ENCODE measurements at regions not wholly inside any gene's neighbourhood (a gene's known extent, or its start where the extent isn't known, plus 50 kb on each side); places are given as distances from the start of the nearest gene placed in this dataset.

- WGBS, 5 donors = 79 to 88% (median 84%) methylated on average over 1 of the region's 1 CpG
- TF ChIP-seq POLR2AphosphoS5 (IDR thresholded peaks at IDR 0.05) = no peak
- TF ChIP-seq POLR2A (IDR thresholded peaks at IDR 0.05) = no peak
- TF ChIP-seq CTCF (IDR thresholded peaks at IDR 0.05 in 8 of 11, conservative IDR thresholded peaks at IDR 0.05 in 3 of 11) = no peak
These were observed 298.3 kb upstream of the GPR149 start for GRCh38 chr3:154728285-154728684.

GRCh38 chr3:154720921-154721320, 290.9 kb upstream of the GPR149 start:
- Histone ChIP-seq H3K27me3 (replicated peaks in 1 of 7) (no peaks in the 10 kb centered on the region), H3K36me3 (no peaks in the 10 kb centered on the region), H3K27ac (no peak overlapping the region), H3K4me1 (peaks cover 0 to 6% (median 0%) of the 10 kb centered on the region in 6 donors), H3K9me3 (no peaks in the 10 kb centered on the region), H3K4me3 (no peak overlapping the region)
- 65 to 85% (median 74%) methylated on average over 1 of the region's 1 CpG for WGBS, 5 donors
- no peak for DNase-seq
- no peak for TF ChIP-seq POLR2AphosphoS5 (IDR thresholded peaks at IDR 0.05)
- TF ChIP-seq POLR2A (IDR thresholded peaks at IDR 0.05) = no peak
- no peak for TF ChIP-seq CTCF (IDR thresholded peaks at IDR 0.05 in 8 of 11, conservative IDR thresholded peaks at IDR 0.05 in 3 of 11)
- intact Hi-C loops (cut with DNase I; ENCODE audit: low total_unique reads) = no loop called here

More at GRCh38 chr3:154728285-154728684, 298.3 kb upstream of the GPR149 start:
- H3K36me3 ChIP-seq = no peaks in the 10 kb centered on the region
- H3K4me3 ChIP-seq = no peak overlapping the region
- no peak overlapping the region for H3K27ac ChIP-seq
- no peaks in the 10 kb centered on the region for H3K9me3 ChIP-seq
- intact Hi-C loops (cut with DNase I; ENCODE audit: low total_unique reads) = no loop called here
- no peaks in the 10 kb centered on the region for H3K4me1 ChIP-seq
- DNase-seq = no peak
- no peaks in the 10 kb centered on the region for H3K27me3 ChIP-seq (replicated peaks in 1 of 7)

GRCh38 chr3:154718053-154718452, 288.1 kb upstream of the GPR149 start:
- no peak for DNase-seq
- H3K36me3 ChIP-seq = no peaks in the 10 kb centered on the region
- H3K9me3 ChIP-seq = no peaks in the 10 kb centered on the region
- no peaks in the 10 kb centered on the region for H3K27me3 ChIP-seq (replicated peaks in 1 of 7)
- peaks cover 0 to 6% (median 0%) of the 10 kb centered on the region in 6 donors for H3K4me1 ChIP-seq
- WGBS, 5 donors = 19 to 61% (median 36%) methylated on average over 1 of the region's 1 CpG
- intact Hi-C loops (cut with DNase I; ENCODE audit: low total_unique reads) = no loop called here
- no peak for TF ChIP-seq POLR2A (IDR thresholded peaks at IDR 0.05)
- no peak for TF ChIP-seq POLR2AphosphoS5 (IDR thresholded peaks at IDR 0.05)
- TF ChIP-seq CTCF (IDR thresholded peaks at IDR 0.05 in 8 of 11, conservative IDR thresholded peaks at IDR 0.05 in 3 of 11) = no peak
- no peak overlapping the region for H3K4me3 ChIP-seq
- peak overlapping the region in 1 of 8 donors; percentile 41 for H3K27ac ChIP-seq

GRCh38 chr3:154716170-154716569, 286.2 kb upstream of the GPR149 start:
- Histone ChIP-seq H3K9me3 (no peaks in the 10 kb centered on the region), H3K4me3 (no peak overlapping the region), H3K4me1 (peaks cover 0 to 6% (median 0%) of the 10 kb centered on the region in 6 donors), H3K27ac (no peak overlapping the region), H3K27me3 (replicated peaks in 1 of 7) (no peaks in the 10 kb centered on the region), H3K36me3 (no peaks in the 10 kb centered on the region)
- TF ChIP-seq POLR2AphosphoS5 (IDR thresholded peaks at IDR 0.05) = no peak
- TF ChIP-seq POLR2A (IDR thresholded peaks at IDR 0.05) = no peak
- TF ChIP-seq CTCF (IDR thresholded peaks at IDR 0.05 in 8 of 11, conservative IDR thresholded peaks at IDR 0.05 in 3 of 11) = no peak
- intact Hi-C loops (cut with DNase I; ENCODE audit: low total_unique reads) = no loop called here
- 81 to 91% (median 87%) methylated on average over 3 of the region's 3 CpGs for WGBS, 5 donors
- no peak for DNase-seq

All from spleen (tissue), 11 donors.